Spleen (tissue), 7 donors: ENCODE measurements at regions not wholly inside any gene's neighbourhood (a gene's known extent, or its start where the extent isn't known, plus 50 kb on each side); places are given as distances from the start of the nearest gene placed in this dataset.

Source experiments
- CTCF ChIP-seq, 11 experiments: fragments of 200-600 bp in 7 of 11; fragments of 450-650 bp in 4 of 11; sonication (generic) in 4 of 11; IDR thresholded peaks in 8 of 11; conservative IDR thresholded peaks in 3 of 11; 1 replicate in 7 of 11; 2 replicates in 4 of 11; pipeline versions ENCODE4 v1.4.0 to v1.8.0; 2016 to 2021; ENCODE audit warnings: antibody characterized with exemption in 11 of 11, inconsistent platforms in 4 of 11, mild to moderate bottlenecking in 1 of 11
- POLR2A ChIP-seq, 3 donors: fragments of 450-650 bp; IDR thresholded peaks; one replicate each; pipeline ENCODE4 v1.5.1; 2017; ENCODE audit warnings: antibody characterized with exemption in 3 of 3, mild to moderate bottlenecking in 1 of 3
- donor health status: DM: no; HTN: no; CAD: no; lungs with moderate emphysema.
- donor health status: DM: no; HTN: no; CAD: no.
- donor health status: DM: no; HTN: no; CAD: no.

- TF ChIP-seq CTCF (IDR thresholded peaks at IDR 0.05 in 8 of 11, conservative IDR thresholded peaks at IDR 0.05 in 3 of 11) (no peak), POLR2A (IDR thresholded peaks at IDR 0.05) (no peak)
Observed at GRCh38 chr5:30279237-30279636, 914.2 kb upstream of the CDH6 start.
